ENCODE measurements at regions not wholly inside any gene's neighbourhood (a gene's known extent, or its start where the extent isn't known, plus 50 kb on each side); places are given as distances from the start of the nearest gene placed in this dataset.

GRCh38 chr10:63901881-63902280 lies 380.7 kb downstream of the REEP3 start:
- Histone ChIP-seq H3K4me3 (ENCODE audit: low read length) (no peak overlapping the region), H3K27me3 (ENCODE audit: control insufficient read depth, insufficient read depth, low read length) (no peaks in the 10 kb centered on the region), H3K4me1 (ENCODE audit: control insufficient read depth, insufficient read depth, low read length) (peaks cover 8% of the 10 kb centered on the region), H3K36me3 (ENCODE audit: control insufficient read depth, insufficient read depth, low read length) (no peaks in the 10 kb centered on the region), H3K27ac (ENCODE audit: low read length) (peak overlapping the region; percentile 42), H3K9me3 (replicated peaks; ENCODE audit: control insufficient read depth, low read depth, low read length) (no peaks in the 10 kb centered on the region)
- WGBS (ENCODE audit: insufficient coverage) = 47% methylated on average over 4 of the region's 6 CpGs
- DNase-seq = peak; percentile 33

DNA sequence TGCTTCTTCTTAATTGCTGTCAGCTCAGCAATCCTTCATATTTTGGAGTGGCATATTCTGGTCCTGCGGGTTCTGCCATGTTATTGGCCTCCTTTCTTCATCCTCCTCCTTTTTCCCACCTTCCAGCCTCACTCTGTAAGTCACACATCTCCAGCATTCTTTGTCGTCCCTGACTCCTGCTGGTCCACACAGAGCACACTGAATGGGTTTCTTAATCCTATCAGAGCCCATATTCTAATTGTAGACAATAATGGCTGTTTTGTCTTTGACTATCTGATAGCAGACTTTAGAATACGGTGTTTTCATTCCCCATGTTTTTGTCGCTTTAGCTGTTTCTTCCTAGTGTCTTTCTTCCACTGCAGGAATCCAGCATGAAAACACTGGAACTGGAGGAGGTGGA lies 389.6 kb downstream of the REEP3 start:
- Histone ChIP-seq H3K27me3 (ENCODE audit: control insufficient read depth, insufficient read depth, low read length) (no peaks in the 10 kb centered on the region), H3K36me3 (ENCODE audit: control insufficient read depth, insufficient read depth, low read length) (no peaks in the 10 kb centered on the region), H3K4me1 (ENCODE audit: control insufficient read depth, insufficient read depth, low read length) (no peaks in the 10 kb centered on the region), H3K4me3 (ENCODE audit: low read length) (no peak overlapping the region), H3K9me3 (replicated peaks; ENCODE audit: control insufficient read depth, low read depth, low read length) (no peaks in the 10 kb centered on the region), H3K27ac (ENCODE audit: low read length) (no peak overlapping the region)
- no peak for DNase-seq
- 71% methylated on average over 1 of the region's 4 CpGs for WGBS (ENCODE audit: insufficient coverage)

GRCh38 chr10:63915240-63915639 lies 394.0 kb downstream of the REEP3 start:
- H3K4me1 ChIP-seq (ENCODE audit: control insufficient read depth, insufficient read depth, low read length) = no peaks in the 10 kb centered on the region
- no peak for DNase-seq
- no CpG with 5 or more reads among the region's 2 CpGs for WGBS (ENCODE audit: insufficient coverage)
- H3K36me3 ChIP-seq (ENCODE audit: control insufficient read depth, insufficient read depth, low read length) = no peaks in the 10 kb centered on the region
- no peak overlapping the region for H3K4me3 ChIP-seq (ENCODE audit: low read length)
- H3K9me3 ChIP-seq (replicated peaks; ENCODE audit: control insufficient read depth, low read depth, low read length) = no peaks in the 10 kb centered on the region
- H3K27me3 ChIP-seq (ENCODE audit: control insufficient read depth, insufficient read depth, low read length) = no peaks in the 10 kb centered on the region
- H3K27ac ChIP-seq (ENCODE audit: low read length) = no peak overlapping the region

GRCh38 chr10:63917363-63917762 lies 396.2 kb downstream of the REEP3 start:
- no CpG with 5 or more reads among the region's 1 CpG for WGBS (ENCODE audit: insufficient coverage)
- no peaks in the 10 kb centered on the region for H3K9me3 ChIP-seq (replicated peaks; ENCODE audit: control insufficient read depth, low read depth, low read length)
- H3K36me3 ChIP-seq (ENCODE audit: control insufficient read depth, insufficient read depth, low read length) = no peaks in the 10 kb centered on the region
- no peak overlapping the region for H3K4me3 ChIP-seq (ENCODE audit: low read length)
- DNase-seq = no peak
- H3K4me1 ChIP-seq (ENCODE audit: control insufficient read depth, insufficient read depth, low read length) = no peaks in the 10 kb centered on the region
- no peaks in the 10 kb centered on the region for H3K27me3 ChIP-seq (ENCODE audit: control insufficient read depth, insufficient read depth, low read length)
- no peak overlapping the region for H3K27ac ChIP-seq (ENCODE audit: low read length)

- peak; percentile 40 for DNase-seq
- 80% methylated on average over 1 of the region's 6 CpGs for WGBS (ENCODE audit: insufficient coverage)
- H3K36me3 ChIP-seq (ENCODE audit: control insufficient read depth, insufficient read depth, low read length) = no peaks in the 10 kb centered on the region
Measured at GRCh38 chr10:63919575-63920279, 398.5 kb downstream of the REEP3 start.

DNA sequence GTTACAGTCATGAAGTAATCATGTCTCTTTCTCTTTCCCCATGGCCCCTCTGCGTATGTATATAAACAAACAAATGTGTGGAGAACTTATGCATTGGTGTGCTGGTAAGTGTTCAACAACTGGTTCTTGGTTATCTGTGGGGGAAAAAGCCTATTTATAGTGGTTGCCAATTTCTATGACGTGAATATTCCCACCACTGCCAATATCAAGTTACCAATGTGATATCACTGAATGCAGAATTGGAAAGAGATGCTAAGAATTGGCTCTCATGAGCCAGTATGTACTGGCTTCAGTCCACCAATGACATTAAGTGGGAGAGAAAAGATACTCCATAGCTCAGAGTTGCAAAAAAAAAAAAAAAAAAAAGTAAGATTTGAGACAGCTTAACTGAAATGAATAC lies 399.7 kb downstream of the REEP3 start:
- Histone ChIP-seq H3K4me3 (ENCODE audit: low read length) (no peak overlapping the region), H3K27me3 (ENCODE audit: control insufficient read depth, insufficient read depth, low read length) (no peaks in the 10 kb centered on the region), H3K9me3 (replicated peaks; ENCODE audit: control insufficient read depth, low read depth, low read length) (no peaks in the 10 kb centered on the region), H3K36me3 (ENCODE audit: control insufficient read depth, insufficient read depth, low read length) (no peaks in the 10 kb centered on the region), H3K4me1 (ENCODE audit: control insufficient read depth, insufficient read depth, low read length) (no peaks in the 10 kb centered on the region), H3K27ac (ENCODE audit: low read length) (no peak overlapping the region)
- no CpG with 5 or more reads among the region's 2 CpGs for WGBS (ENCODE audit: insufficient coverage)
- peak; percentile 8 for DNase-seq

More at GRCh38 chr10:63919575-63920279, 398.5 kb downstream of the REEP3 start:
- Histone ChIP-seq H3K27me3 (ENCODE audit: control insufficient read depth, insufficient read depth, low read length) (no peaks in the 10 kb centered on the region), H3K4me3 (ENCODE audit: low read length) (no peak overlapping the region), H3K27ac (ENCODE audit: low read length) (no peak overlapping the region), H3K4me1 (ENCODE audit: control insufficient read depth, insufficient read depth, low read length) (no peaks in the 10 kb centered on the region), H3K9me3 (replicated peaks; ENCODE audit: control insufficient read depth, low read depth, low read length) (no peaks in the 10 kb centered on the region)

DNA sequence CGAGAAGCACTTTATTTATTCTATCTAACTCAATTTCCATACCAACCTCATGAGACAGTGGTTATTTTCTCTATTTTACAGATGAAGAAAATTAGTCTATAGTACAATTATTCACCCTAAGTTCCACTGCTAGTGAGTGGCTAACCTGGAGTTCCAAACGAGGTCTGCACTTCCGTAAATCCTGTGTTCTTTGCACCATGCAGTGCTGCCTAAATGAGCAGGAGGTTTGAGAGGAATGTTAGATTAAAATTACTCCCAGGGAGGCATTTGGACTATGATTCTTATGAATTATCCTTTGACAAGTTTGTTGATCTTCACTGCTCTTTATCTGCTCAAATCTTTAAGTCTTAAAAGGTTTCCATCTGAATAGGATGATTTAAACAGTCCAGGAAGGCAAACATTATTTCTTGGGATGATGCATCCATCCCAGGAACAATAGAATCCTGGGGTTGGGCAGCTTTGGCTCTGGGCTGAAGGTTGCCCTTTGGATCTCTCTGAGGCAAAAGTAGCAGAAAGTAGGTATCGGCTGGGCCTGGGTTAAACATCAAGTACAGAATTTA lies 400.8 kb downstream of the REEP3 start:
- no peak overlapping the region for H3K4me3 ChIP-seq (ENCODE audit: low read length)

DNA sequence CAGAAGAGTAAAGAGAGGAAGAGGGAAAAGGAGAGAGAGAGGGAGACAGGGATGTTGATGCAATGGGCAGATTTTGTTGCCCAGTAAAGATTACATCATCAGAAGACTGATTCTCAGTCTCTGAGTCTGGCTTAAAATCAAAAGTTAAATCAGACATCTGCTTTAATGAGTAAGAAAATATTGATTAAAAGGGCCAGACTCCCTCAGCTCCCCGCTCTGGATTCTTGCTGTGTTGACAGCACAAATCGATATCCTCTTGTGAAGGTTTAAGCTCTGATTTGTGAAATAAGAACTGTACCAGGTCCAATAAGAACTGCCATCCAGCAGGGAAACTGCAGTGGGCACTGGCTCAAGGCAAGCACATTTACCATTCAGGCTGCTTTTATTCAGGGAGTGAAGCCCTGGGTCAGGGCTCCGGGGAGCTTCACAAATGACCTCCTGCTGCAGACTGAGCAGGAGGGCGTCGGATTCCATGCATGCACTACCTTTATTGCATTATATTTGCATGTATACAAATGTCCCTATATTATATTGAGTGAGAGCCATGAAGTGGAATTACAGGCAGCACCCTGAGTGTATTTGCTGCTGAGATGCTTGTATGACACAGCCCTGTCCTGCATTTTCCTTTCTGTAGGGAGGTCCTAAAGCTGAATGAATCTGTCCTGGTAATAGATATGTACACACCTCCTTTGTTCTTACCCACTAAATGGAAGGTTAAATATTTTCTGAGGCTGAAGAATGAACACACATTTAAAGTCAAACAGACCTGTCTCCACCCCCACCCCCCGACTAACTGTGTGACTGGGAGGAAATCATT lies 401.5 kb downstream of the REEP3 start:
- WGBS (ENCODE audit: insufficient coverage) = 82% methylated on average over 2 of the region's 6 CpGs
- Histone ChIP-seq H3K36me3 (ENCODE audit: control insufficient read depth, insufficient read depth, low read length) (no peaks in the 10 kb centered on the region), H3K9me3 (replicated peaks; ENCODE audit: control insufficient read depth, low read depth, low read length) (no peaks in the 10 kb centered on the region), H3K27ac (ENCODE audit: low read length) (no peak overlapping the region), H3K27me3 (ENCODE audit: control insufficient read depth, insufficient read depth, low read length) (no peaks in the 10 kb centered on the region), H3K4me3 (ENCODE audit: low read length) (no peak overlapping the region), H3K4me1 (ENCODE audit: control insufficient read depth, insufficient read depth, low read length) (no peaks in the 10 kb centered on the region)
- no peak for DNase-seq

More for the DNA sequence above, 400.8 kb downstream of the REEP3 start:
- H3K27ac ChIP-seq (ENCODE audit: low read length) = no peak overlapping the region
- WGBS (ENCODE audit: insufficient coverage) = 60% methylated on average over 1 of the region's 4 CpGs
- no peaks in the 10 kb centered on the region for H3K27me3 ChIP-seq (ENCODE audit: control insufficient read depth, insufficient read depth, low read length)
- no peaks in the 10 kb centered on the region for H3K4me1 ChIP-seq (ENCODE audit: control insufficient read depth, insufficient read depth, low read length)
- no peak for DNase-seq
- H3K36me3 ChIP-seq (ENCODE audit: control insufficient read depth, insufficient read depth, low read length) = no peaks in the 10 kb centered on the region
- H3K9me3 ChIP-seq (replicated peaks; ENCODE audit: control insufficient read depth, low read depth, low read length) = no peaks in the 10 kb centered on the region

- Histone ChIP-seq H3K27me3 (ENCODE audit: control insufficient read depth, insufficient read depth, low read length) (no peaks in the 10 kb centered on the region), H3K27ac (ENCODE audit: low read length) (no peak overlapping the region), H3K9me3 (replicated peaks; ENCODE audit: control insufficient read depth, low read depth, low read length) (no peaks in the 10 kb centered on the region), H3K4me3 (ENCODE audit: low read length) (no peak overlapping the region), H3K36me3 (ENCODE audit: control insufficient read depth, insufficient read depth, low read length) (no peaks in the 10 kb centered on the region), H3K4me1 (ENCODE audit: control insufficient read depth, insufficient read depth, low read length) (no peaks in the 10 kb centered on the region)
- DNase-seq = peak; percentile 5
- WGBS (ENCODE audit: insufficient coverage) = 0% methylated on average over 1 of the region's 4 CpGs
Measured at GRCh38 chr10:63929831-63930467, 408.7 kb downstream of the REEP3 start.

GRCh38 chr10:63930584-63930983 lies 409.4 kb downstream of the REEP3 start:
- no peaks in the 10 kb centered on the region for H3K27me3 ChIP-seq (ENCODE audit: control insufficient read depth, insufficient read depth, low read length)
- WGBS (ENCODE audit: insufficient coverage) = no CpG with 5 or more reads among the region's 4 CpGs
- no peak for DNase-seq
- H3K27ac ChIP-seq (ENCODE audit: low read length) = no peak overlapping the region
- H3K9me3 ChIP-seq (replicated peaks; ENCODE audit: control insufficient read depth, low read depth, low read length) = no peaks in the 10 kb centered on the region
- no peaks in the 10 kb centered on the region for H3K4me1 ChIP-seq (ENCODE audit: control insufficient read depth, insufficient read depth, low read length)
- H3K36me3 ChIP-seq (ENCODE audit: control insufficient read depth, insufficient read depth, low read length) = no peaks in the 10 kb centered on the region
- no peak overlapping the region for H3K4me3 ChIP-seq (ENCODE audit: low read length)
